ENCODE measurements at regions not wholly inside any gene's neighbourhood (a gene's known extent, or its start where the extent isn't known, plus 50 kb on each side); places are given as distances from the start of the nearest gene placed in this dataset.
A peak's percentile ranks its signal among the peaks of the same experiment; 100 is the strongest.

- no peak for DNase-seq
Measured at GRCh38 chr11:36807871-36808270, 209.8 kb upstream of the RAG2 start.

GRCh38 chr11:36803084-36803483 lies 205.0 kb upstream of the RAG2 start:
- DNase-seq: no peak

GRCh38 chr11:36792996-36793914 lies 195.2 kb upstream of the RAG2 start:
- no peak for DNase-seq

DNA sequence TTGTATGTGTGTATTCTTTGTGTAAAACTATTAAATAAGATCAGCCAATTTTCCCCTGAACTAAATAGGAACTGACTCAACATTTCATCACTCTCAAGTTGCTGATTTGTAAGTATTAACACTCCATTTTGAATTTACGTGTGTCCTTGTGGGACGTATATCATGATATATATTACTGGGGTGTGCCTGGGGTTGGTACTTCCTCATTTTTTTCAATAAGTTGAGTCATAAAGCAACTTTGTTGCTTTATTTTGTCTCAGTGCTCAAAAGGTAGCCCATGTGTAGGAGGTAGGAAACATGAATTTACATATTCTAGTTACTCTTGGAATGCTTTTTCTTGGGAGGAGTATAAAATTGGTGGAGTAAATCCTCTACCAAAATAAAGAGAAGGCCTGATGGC lies 193.9 kb upstream of the RAG2 start:
- DNase-seq: no peak

DNA sequence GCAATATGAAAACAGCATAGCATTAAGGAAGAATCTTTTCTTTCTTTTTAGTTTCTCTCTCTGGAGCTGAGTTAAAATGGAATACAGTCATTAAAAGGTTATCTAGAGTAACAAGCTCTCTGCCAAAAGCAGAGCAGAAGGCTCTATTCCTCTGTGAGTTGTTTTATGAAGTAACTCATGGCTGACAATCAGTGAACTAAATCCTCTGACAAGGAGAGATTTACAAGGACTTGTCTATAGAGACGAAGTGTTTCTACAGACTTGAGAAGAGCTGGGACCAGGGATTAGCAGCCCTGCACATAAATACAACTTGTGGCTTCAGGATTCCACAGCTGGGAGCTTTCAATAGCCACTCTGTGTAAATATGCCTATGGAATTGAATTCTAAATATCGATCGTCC lies 192.5 kb upstream of the RAG2 start:
- DNase-seq: no peak

- DNase-seq: no peak
Measured at GRCh38 chr11:36783808-36784207, 185.8 kb upstream of the RAG2 start.

DNA sequence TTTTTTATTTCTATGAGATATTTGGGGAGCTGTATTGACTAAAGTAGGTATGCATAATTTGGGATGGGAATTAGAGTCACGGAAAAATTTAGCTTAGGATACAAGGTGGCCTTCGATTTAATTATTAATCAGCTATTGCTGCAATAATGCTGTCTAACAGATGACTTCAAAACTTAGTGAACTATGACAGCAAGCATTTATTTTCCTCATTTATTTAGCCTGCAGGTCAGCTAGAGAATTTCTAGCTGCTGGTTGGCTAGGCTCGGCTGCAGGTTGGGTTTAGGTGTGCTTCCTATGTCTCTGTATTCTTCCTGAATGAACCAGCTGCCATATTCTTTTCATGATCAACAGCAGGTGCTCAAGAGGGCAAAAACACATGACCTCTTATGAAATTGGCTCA lies 181.8 kb upstream of the RAG2 start:
- DNase-seq: no peak

GRCh38 chr11:36777311-36777710 lies 179.3 kb upstream of the RAG2 start:
- no peak for DNase-seq

DNA sequence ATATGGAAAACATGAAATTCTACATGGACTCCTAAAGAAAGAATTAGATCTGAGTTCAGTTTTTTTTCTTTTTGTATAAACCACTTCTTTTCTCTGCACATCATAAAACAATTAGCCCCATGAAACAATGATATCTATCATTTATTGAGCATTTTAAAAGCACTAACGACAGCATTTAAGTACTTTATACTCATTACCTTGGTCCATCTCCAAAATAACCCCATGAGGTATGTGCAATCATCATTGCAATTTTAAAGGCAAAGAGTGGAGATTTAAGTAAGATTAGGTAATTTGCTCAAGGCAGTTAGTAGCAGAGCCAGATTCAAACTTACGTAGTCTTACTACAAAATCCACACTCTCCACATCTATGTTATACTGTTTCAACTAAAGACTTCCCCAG lies 177.7 kb upstream of the RAG2 start:
- DNase-seq: no peak

DNA sequence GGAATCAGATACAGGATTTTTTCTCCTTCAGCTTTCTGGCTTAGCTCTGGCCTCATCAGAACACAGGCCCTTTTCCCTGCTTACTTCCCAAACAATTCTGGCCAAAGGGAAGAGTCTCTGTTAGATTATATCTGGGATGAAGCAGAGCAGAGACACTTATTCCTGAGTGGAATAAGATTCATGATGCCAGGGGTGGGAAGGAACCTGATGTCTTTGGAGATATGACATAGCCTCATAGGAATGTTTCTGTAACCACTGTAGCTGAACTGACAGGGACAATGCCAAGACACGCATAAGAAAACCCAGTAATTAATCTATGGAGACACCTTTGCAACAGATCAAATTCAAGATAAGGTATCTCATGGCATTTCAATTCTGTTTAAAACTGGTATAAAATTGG lies 177.1 kb upstream of the RAG2 start:
- DNase-seq: no peak

DNA sequence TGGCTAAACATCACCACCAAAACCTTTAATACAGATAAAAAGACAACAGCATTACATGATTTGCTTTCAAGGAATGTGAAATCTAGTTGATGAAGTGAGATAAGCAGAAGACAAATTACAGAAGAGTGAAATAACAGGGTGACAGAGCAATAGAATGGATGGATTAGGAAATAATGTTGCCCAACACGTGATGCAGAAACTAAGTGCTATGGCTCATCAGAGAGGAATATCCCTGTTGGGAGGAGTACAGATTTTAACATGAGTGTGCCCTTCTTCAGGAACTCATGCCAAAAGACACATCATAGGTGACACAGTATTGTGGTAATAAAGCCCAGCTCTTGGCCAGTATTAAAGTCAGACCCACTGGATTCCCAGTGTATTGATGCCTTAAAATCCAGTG lies 176.6 kb upstream of the RAG2 start:
- no peak for DNase-seq

GRCh38 chr11:36763187-36763586 lies 165.2 kb upstream of the RAG2 start:
- no peak for DNase-seq

GRCh38 chr11:36757075-36757474 lies 159.0 kb upstream of the RAG2 start:
- no peak for DNase-seq

DNA sequence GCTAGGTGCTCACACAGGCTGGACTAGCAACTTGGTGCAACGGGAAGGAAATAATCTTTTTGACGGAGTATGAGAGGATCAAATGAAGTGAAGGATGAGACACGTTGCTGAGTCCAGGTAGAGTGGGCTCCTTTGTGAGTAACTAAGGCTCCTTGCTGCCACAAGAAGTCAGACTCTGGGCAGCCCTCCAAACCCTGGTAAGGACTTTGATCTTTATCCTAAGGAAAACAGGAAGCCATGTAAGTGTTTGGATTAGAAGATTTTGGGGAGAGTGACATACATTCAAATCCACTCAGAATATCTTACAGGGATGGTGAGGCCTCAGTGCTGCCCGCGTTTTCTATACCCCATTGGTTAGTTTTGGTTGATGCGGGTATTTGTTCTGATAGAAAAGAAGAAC lies 155.9 kb upstream of the RAG2 start:
- DNase-seq: no peak

DNA sequence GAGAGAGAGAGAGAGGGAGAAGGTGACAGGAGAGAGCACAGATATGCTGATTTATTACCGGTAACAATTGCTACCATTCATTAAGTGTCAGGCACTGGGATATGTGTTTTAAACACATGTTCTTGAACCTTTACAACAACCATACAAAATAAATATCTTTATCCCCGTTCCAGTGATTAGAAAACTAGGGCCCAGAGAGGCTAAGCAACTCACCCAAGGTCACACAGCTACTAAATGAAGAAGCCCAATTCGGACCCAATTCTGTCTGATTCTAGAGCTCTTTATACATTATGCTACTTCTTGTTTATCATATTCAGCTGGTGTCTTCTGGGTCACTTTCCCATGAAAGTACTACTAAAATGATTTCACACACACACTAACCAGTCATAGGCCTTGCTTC lies 154.0 kb upstream of the RAG2 start:
- DNase-seq: no peak

DNA sequence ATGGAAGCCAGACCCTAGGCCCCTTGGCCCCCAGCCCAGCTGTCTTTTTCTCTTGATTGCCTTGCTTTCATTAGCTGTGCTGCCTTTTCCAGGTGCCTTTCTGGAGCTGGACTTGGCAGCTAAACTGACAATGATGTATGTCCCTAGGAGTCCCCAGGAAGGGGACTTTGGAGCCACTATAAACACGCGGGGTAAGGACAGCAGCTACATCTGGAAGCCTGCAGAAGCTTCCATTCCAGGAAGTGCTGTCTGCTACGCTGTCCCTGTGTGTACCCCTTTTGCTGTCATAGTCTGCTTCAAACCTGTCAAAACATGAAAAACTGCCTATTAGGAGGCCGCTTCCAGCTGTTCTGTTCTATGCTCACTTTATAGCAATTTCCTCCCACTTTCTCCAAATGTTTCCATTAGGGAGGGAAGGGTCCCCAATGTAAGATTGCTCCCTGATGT lies 153.3 kb upstream of the RAG2 start:
- no peak for DNase-seq

DNA sequence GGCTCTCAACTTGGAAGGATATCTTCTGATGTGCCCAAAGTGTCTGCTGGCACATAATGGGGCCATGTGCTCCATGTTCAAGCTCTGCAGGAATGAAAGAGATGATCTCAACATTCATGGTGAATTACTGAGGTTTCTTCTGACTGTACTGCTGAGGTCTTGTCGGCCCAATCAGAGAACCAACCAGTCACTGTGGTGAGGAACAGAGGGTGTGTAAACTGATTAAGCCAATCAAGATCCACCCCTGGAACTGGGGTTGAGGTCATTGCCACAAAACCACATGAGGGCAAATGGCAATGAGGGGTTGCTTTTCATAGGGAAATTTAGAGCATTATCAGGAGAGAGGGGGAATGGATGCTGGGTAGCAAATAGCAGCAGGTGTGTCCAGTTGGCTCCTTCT lies 152.3 kb upstream of the RAG2 start:
- no peak for DNase-seq

GRCh38 chr11:36748836-36749235 lies 150.8 kb upstream of the RAG2 start:
- no peak for DNase-seq

GRCh38 chr11:36746886-36747710 lies 149.1 kb upstream of the RAG2 start:
- peak; percentile 69 for DNase-seq

DNA sequence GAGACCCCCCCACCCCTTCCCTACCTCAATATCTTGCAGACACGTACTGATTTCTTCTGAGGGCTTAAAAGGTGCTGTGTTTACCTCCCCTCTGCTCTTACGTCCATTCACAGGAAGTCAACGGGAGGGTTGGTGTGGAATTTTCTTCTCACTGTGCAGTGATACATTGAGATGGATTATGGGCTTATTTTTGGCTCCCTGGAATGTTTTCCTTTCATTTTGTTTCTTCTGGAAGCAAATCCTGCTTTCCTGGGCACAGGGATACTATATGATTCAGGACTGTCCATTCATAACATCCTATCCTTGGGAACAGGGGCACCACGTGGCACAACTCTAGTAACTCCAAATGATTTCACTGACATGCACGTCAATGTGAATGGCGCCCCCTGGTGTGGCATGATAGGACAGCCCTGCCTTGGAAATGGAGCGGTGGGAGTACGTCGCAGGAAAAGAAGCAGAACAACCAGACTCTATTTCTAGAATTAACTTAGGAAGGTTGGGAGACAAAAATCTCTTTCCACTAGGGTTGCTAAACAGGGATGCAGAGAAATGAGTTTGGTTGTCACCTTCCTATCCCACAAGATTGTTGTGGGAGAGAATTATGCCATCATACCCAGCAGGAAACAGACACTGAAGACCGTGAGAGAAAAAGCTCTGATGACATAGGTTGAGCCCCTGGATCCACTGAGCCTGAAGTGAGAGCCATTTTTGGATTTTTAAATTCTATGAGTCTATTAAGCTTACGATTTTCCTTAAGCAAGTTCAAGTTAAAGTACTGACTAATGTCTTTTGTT lies 146.5 kb upstream of the RAG2 start:
- DNase-seq: peak; percentile 34

DNA sequence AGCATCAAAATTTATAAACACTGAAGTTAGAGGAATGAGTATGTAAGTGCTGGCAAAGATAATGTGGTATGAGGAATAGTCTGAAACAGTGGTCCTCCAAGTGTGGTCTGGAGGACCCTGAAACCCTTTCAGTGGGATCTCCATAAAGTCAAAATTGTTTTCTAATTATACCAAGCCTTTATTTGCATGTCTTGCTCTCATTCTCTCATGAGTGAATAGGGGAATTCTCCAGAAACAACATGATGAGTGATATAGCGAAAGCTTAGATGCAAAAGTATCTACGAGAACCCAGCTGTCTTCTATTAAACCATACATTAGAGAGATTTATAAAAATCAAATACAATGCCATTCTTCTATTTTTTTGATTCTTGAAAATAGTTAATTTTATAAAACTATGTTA lies 145.0 kb upstream of the RAG2 start:
- DNase-seq: no peak

DNA sequence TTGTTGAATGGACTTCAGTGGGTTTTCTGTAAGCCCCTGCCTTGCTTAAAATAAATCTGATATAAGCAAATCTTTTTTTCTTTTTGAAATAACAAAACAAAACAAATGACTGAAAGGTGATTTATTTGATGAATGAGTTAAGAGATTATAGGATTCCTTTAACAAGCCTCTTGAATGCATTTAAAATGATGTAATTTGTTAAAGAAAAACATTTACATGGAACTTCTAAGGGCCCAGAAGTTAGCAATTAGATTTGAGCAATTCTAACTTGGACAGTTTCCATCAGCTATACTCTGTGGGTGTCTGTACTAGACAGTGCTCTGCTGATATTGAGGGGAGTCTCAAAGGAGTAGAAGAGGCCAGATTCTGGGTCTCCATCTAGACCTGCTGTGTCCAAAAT lies 143.5 kb upstream of the RAG2 start:
- no peak for DNase-seq

DNA sequence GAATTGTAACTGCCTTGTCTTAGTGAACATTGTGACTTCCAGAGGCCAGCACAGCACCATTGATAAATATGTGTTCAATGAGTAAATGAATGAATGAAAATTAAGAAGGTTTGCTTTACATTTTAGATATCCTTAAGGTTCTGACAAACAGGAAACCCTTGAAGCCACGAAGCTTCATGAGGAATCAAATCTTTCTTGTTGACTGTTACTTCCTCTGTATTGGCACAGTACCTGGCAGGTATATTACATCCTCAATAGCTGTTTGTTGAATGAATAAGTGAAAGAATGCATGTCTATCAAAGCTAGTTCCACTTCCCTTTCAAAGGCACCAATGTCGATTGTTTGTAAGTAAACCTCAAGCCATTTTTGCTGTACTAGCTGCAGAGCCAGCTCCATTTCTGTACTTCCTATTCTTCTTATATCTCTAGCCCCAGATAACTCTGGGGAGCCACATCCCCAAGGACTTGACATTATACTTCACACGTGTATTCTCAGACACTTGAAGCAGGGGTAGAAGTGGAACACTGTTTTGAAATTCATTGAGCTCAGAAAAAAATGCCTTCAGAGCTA lies 140.3 kb upstream of the RAG2 start:
- DNase-seq: no peak

Data from NCI-H446 treated with DMSO at 0.1 percent for 48 hours (cell line).